ENCODE measurements at regions not wholly inside any gene's neighbourhood (a gene's known extent, or its start where the extent isn't known, plus 50 kb on each side); places are given as distances from the start of the nearest gene placed in this dataset.

- no peak for DNase-seq (ENCODE audit: low read depth, low spot score)
- in situ Hi-C loops (cut with HindIII; ENCODE audit: low pct_unique_long_range_greater_than_20kb, low sequenced_read_pairs) = no loop called here
Measured at GRCh38 chr1:192933744-192934143, 124.9 kb downstream of the RGS2 start.

DNA sequence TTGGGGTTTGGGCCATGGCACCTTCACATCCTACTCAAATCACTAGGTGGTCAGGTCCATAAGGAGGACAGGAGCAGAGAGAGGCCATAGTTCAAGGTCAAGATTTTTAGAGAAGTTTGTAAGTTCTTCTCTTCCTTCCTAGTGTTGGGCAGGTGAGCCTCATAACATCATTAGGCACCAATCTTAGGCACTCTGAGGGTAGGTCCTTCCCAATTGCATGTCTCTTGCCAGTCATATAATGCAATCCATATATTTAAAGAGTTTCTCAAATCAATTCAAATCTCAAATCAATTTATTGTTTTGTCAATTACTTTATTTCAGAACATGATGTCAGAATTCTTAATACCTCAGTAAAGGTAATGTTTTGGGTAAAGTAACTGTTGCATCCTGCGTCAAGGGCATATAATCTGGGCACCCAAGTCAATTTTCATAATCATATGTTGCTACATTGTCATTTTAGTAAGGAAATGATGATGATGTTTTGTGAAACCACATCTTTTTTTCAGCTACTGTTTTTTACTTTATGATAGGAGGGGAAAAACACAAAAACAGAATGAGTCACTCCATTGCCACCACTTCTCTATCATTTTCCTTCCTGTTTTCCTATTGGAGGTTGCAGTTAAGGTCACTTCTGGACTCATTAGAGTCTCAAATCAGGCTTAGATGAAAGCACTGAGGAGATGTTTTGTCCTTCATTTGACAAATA lies 122.7 kb downstream of the UCHL5 start:
- in situ Hi-C loops (cut with HindIII; ENCODE audit: low pct_unique_long_range_greater_than_20kb, low sequenced_read_pairs) = no loop called here
- DNase-seq (ENCODE audit: low read depth, low spot score) = no peak

- no peak for DNase-seq (ENCODE audit: low read depth, low spot score)
- in situ Hi-C loops (cut with HindIII; ENCODE audit: low pct_unique_long_range_greater_than_20kb, low sequenced_read_pairs) = no loop called here
Measured at GRCh38 chr1:192937128-192937527, 122.0 kb downstream of the UCHL5 start.

DNA sequence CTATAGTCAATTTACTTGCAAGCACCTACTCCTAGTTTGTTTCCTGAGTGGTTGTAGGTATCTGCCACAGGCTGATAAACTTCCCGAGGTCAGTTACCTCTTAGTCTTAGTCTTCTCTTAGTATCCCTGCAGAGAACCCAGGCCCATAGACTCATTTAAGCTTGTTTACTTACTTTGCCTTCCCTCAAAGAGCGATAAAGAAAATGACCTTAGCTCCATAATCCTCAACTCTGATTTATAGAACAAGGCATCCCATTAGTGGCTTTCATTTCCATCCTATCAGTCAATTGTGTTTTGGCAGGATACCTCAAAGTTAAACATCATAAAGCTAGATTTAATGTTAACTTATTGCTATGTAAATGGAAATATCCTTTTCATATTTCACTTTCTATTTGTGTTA lies 119.7 kb downstream of the UCHL5 start:
- no peak for DNase-seq (ENCODE audit: low read depth, low spot score)
- in situ Hi-C loops (cut with HindIII; ENCODE audit: low pct_unique_long_range_greater_than_20kb, low sequenced_read_pairs) = no loop called here

DNA sequence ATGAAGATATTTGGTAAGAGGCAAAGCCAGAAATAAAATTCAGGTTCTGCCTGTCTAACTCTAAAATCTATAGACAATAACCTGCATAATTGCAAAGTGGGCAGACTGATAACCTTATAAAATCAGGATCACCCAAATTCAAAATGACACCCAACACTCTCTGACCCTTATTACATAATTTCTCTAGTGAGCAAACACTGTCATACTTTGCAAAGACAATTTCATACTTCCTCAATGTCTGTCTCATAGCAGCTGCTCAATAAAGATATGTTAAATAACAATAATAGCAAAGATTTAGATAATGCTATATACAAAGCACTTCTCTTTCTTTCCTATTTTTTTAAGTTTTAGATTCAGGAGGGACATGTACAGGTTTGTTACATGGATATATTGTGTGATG lies 118.5 kb downstream of the UCHL5 start:
- DNase-seq (ENCODE audit: low read depth, low spot score) = no peak
- in situ Hi-C loops (cut with HindIII; ENCODE audit: low pct_unique_long_range_greater_than_20kb, low sequenced_read_pairs) = no loop called here

DNA sequence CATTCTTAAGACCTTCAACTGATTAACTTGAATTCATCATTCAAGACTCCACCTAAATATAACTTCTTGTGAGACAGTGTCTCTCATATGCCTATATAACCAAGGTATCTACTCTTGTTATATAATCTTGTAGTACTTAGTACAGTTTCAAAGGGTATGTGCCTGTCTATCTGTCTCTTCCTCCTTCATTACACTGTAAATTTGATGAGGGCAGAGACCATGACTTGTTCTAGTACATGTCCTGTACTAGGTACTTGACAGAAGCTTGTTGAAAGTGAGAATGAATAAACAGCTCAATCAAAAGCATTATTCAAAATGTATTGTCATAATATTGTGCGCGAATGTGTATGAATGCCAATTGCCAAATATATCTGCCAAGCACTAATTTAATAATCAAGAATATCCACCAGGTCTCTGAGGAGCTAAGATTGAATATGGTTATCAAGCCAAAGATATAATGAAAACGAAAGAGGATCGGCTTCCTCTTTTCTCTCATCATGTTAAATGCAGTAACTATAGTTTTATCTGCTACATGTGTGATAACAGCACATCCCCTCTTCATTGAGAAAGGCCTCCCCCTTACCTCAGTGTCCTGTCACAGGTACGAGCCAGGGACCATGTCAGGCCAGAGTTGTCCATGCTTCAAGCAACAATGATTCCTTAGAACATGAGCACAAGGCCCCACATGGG lies 117.3 kb downstream of the UCHL5 start:
- in situ Hi-C loops (cut with HindIII; ENCODE audit: low pct_unique_long_range_greater_than_20kb, low sequenced_read_pairs) = no loop called here

GRCh38 chr1:192943108-192943507 lies 116.1 kb downstream of the UCHL5 start:
- in situ Hi-C loops (cut with HindIII; ENCODE audit: low pct_unique_long_range_greater_than_20kb, low sequenced_read_pairs) = no loop called here
- DNase-seq (ENCODE audit: low read depth, low spot score) = no peak

More for the DNA sequence above, 117.3 kb downstream of the UCHL5 start:
- DNase-seq (ENCODE audit: low read depth, low spot score) = no peak

DNA sequence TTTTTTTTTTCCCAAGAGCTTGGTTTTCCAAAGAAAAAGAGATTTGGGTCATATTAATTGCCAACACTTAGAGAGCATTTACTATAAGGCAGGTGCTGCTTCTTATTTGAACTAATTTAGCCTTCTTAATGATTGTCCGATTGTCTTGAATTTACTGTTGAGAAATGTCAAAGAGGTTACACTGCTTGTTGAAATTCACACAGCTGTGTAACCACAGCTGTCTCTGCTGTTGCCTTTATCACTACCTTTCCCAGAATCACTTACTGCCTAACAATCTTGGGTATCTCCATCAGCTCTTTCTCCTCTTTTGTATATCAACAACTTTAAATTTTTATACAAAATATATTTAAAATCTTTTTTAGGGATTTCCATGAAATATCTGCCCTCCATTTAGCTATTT lies 115.6 kb downstream of the UCHL5 start:
- DNase-seq (ENCODE audit: low read depth, low spot score) = no peak
- in situ Hi-C loops (cut with HindIII; ENCODE audit: low pct_unique_long_range_greater_than_20kb, low sequenced_read_pairs) = no loop called here

DNA sequence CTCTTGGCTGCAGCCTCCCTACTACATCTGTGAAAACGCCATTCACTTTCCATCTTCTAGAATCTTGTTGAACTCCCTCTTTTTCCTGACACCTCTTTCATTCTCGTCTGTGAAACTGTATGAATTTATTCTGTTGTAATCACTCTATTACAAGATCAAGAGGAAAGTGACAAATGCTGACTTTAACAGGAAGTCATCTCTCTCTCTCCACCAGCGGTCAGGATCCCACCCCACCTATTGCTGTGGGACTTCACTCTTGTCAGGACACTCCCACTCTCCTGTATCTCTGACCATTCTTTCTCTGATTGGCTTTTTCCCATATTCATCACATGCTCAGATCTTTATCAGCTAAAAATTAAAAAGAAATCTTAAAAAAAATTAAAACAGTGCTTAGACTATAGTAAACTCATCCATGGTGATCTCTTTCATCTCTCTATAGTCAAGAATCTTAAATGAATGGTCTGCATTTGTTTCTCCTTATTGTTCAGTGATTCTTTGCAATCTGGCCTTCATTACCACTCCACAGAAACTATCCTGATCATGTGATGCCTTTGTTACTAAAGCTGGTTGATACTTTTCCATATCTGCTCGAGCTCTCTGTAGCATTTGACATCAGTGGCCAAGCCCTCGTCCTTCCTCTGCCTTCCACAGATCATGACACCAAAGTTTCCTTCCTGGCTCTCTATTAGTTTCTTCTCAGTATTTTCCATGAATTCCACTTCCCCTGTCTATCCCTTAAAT lies 113.6 kb downstream of the UCHL5 start:
- no peak for DNase-seq (ENCODE audit: low read depth, low spot score)
- in situ Hi-C loops (cut with HindIII; ENCODE audit: low pct_unique_long_range_greater_than_20kb, low sequenced_read_pairs) = no loop called here

- in situ Hi-C loops (cut with HindIII; ENCODE audit: low pct_unique_long_range_greater_than_20kb, low sequenced_read_pairs) = no loop called here
- no peak for DNase-seq (ENCODE audit: low read depth, low spot score)
Measured at GRCh38 chr1:192949783-192950182, 109.4 kb downstream of the UCHL5 start.

- no peak for DNase-seq (ENCODE audit: low read depth, low spot score)
- in situ Hi-C loops (cut with HindIII; ENCODE audit: low pct_unique_long_range_greater_than_20kb, low sequenced_read_pairs) = no loop called here
Measured at GRCh38 chr1:192950926-192951325, 108.2 kb downstream of the UCHL5 start.

DNA sequence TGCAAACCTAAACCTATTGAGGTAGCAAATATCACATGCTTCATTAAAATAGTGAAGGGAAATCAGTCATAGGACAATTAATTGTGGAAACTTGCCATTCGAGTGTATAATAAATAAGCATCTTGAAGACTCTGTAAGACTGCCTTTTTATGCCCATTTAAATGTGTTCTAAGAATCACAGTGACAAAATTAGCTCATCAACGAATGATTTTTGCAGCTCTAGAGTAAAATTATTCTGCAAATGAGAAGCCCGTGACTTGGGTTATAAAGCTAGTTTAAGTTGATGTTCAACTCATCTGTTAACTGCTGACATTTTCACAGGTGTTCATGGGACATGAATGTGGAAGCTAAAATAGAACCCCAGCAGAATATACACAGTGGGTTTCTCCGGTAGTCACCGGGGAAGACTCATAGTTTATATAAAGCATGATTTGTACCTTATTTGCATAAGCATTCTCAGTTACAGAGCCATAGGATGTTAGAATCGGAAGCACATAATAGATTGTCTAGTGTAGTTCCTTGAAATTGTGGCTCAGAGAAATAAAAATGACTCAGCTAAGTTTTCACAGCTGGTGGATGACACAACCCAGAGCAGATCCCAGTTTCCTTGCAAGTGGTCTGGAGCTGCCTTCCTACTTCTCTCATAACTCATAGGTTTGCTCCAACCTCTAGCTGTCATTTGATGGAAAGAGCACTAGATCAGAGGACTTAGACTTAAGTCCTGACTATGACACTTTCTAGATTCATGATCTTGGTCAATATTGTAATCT lies 107.3 kb downstream of the UCHL5 start:
- no peak for DNase-seq (ENCODE audit: low read depth, low spot score)
- in situ Hi-C loops (cut with HindIII; ENCODE audit: low pct_unique_long_range_greater_than_20kb, low sequenced_read_pairs) = no loop called here

DNA sequence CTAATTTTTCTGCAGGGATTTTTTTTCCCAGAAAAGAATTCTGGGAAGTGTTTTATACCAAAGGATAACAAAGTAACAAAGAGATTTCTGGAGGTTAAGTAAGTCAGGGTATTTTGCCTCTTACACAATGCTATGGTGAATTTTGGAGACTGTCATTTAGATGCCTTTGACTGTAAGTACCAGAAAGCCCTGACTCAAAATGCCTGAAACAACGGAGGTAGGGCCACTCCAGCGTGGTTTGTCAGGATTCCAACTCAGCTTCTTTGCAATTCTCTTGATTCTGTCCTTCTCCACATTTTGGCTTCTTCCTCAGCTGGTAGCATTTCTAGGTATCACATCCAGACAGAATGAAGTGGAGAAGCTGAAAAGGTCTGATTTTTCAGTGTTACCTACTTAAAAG lies 106.5 kb downstream of the UCHL5 start:
- DNase-seq (ENCODE audit: low read depth, low spot score) = no peak

DNA sequence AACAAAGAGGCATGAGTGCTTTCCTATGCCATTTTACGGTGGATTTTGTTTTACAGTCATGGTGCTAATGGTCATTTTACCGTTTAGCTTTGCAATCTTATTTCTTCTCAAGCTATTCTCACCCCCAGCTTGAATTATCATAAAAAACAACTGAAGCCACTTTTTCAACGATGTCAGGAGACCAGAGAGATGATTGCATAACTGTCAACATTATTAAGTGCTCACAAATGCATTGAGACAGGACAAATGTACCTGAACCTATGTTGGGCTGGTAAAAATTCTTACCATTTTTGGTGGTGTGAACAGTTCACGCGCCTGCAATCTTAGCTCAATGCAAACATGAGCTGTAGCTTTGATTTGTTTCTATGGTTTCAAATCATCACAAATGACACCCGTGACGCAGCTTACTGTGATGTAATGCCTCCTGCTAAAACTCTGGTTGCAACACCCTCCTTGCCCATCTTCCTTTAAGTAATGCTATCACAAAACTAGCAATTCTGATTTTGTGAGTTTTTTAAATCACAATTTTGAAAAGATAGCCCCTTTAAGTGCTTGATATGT lies 104.4 kb downstream of the UCHL5 start:
- in situ Hi-C loops (cut with HindIII; ENCODE audit: low pct_unique_long_range_greater_than_20kb, low sequenced_read_pairs) = no loop called here
- no peak for DNase-seq (ENCODE audit: low read depth, low spot score)

More for the DNA sequence above, 106.5 kb downstream of the UCHL5 start:
- in situ Hi-C loops (cut with HindIII; ENCODE audit: low pct_unique_long_range_greater_than_20kb, low sequenced_read_pairs) = no loop called here

DNA sequence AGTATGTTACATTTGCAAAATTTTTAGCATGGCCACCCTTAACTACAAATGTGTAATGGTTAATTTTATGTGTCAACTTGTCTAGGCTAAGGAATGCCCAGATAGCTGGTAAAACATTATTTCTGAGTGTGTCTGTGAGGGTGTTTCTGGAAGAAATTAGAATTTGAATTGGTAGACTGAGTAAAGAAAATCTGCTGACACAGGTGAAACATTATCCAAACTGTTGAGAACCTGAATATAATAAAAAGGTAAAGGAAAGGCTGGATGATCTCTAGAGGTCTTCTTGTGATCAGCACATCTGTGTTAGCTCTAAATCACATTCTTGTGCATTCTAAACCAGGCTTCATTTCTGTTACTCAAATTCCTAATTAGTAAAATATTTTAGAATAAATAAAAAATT lies 100.8 kb downstream of the UCHL5 start:
- in situ Hi-C loops (cut with HindIII; ENCODE audit: low pct_unique_long_range_greater_than_20kb, low sequenced_read_pairs) = no loop called here
- DNase-seq (ENCODE audit: low read depth, low spot score) = no peak

GRCh38 chr1:192958871-192959270 lies 100.3 kb downstream of the UCHL5 start:
- DNase-seq (ENCODE audit: low read depth, low spot score) = no peak
- in situ Hi-C loops (cut with HindIII; ENCODE audit: low pct_unique_long_range_greater_than_20kb, low sequenced_read_pairs) = no loop called here

GRCh38 chr1:192959657-192960186 lies 99.4 kb downstream of the UCHL5 start:
- in situ Hi-C loops (cut with HindIII; ENCODE audit: low pct_unique_long_range_greater_than_20kb, low sequenced_read_pairs) = no loop called here
- DNase-seq (ENCODE audit: low read depth, low spot score) = no peak

Measured in SK-MEL-5 (cell line).